C4-2B (cell line): ENCODE measurements at regions not wholly inside any gene's neighbourhood (a gene's known extent, or its start where the extent isn't known, plus 50 kb on each side); places are given as distances from the start of the nearest gene placed in this dataset.

Experiments used
- CTCF ChIP-seq: fragments of 450-650 bp; conservative IDR thresholded peaks from 2 replicates; pipeline ENCODE4 v1.5.1; 2017; ENCODE audit warnings: mild to moderate bottlenecking
- ZFX ChIP-seq: fragments of 450-650 bp; IDR thresholded peaks from 2 replicates; pipeline ENCODE4 v1.6.1; 2017

- TF ChIP-seq CTCF (no peak), ZFX (no peak)
Measured at GRCh38 chrX:131958724-131959123, 64.4 kb upstream of the STK26 start.
